Muscle of back (tissue), 3 donors: ENCODE measurements at regions not wholly inside any gene's neighbourhood (a gene's known extent, or its start where the extent isn't known, plus 50 kb on each side); places are given as distances from the start of the nearest gene placed in this dataset.

Source experiments
- DNase-seq, 3 donors: peaks; one replicate each; pipeline versions ENCODE4 v3.0.0 to v3.0.0-alpha.2; 2013

DNA sequence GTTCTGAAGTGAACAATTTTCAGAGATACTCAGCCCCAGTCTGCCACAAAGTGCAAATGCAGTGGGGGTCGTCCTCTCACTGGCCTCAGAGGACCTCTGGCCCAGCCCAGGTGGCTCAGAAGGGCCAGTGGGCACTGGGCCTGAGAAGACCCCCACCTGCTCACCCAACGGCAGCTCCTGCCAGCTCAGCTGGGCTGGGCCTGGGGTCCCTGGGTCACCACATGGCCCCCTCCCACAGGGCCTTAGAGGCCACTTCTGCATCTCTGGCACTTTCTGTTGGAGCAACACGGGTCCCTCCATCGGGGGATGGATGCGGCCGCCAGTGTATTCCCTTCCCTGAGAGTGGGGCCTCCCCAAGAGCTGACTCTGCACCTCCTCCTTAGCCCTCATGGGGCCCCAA is 262.7 kb upstream of the KCNH8 start:
- no peak for DNase-seq

DNA sequence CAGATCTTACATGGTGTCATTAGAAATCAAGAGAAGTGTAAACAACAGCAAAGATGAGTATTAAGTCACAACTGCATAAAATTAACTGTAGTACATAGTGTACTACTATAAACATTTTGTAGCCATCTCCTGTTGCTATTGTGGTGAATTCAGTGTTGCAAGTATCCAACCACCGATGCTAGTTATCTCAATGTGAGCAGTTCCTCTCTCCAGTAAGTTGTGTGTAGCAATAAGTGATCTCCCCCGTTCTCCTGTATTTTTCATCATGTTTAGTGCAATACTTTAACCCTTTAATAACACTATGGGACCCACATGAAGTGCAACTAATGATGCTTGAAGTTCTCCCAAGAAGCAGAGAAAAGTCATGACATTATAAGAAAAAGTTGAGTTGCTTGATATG is 264.7 kb upstream of the KCNH8 start:
- no peak for DNase-seq

GRCh38 chr3:18880691-18881090 is 267.6 kb upstream of the KCNH8 start:
- no peak for DNase-seq

DNA sequence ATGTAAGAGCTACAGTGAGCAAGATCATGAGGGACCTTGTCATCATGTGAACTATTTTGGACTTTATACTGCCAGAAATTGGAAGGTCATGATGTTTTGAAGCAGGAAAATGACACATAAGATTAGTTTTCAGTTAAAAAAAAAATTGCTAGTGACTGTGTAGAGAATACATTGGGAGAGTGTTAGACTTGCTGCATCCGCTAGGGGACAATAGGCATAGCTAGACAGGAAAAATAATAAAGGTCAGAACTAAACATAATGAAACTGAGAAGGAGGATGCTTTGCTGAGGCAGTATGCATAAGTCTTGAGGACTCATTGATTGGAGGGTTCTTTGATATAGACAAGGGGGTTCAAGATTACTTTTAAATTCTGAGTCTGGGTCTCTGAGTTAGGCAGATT is 275.8 kb upstream of the KCNH8 start:
- no peak for DNase-seq

- no peak for DNase-seq
Observed at GRCh38 chr3:18870642-18871041, 277.7 kb upstream of the KCNH8 start.

GRCh38 chr3:18870074-18870640 is 278.2 kb upstream of the KCNH8 start:
- no peak for DNase-seq

- DNase-seq: no peak
Observed at GRCh38 chr3:18868911-18869689, 279.2 kb upstream of the KCNH8 start.

DNA sequence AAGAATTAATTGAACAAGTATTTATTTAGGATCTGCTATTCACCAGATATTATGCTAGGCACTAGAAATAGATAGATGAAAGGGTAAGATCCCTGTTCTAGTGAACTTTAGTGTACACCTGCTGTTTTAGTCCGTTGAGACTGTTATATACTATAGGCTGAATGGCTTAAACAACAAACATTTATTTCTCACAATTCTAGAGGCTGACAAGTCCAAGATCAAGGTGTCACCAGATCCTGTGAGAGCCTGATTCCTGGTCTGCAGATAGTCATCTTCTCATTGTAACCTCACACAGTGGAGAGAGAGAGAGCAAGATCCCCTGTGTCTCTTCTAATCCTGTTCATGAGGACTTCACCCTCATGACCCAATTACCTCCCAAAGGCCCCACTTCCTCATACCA is 281.4 kb upstream of the KCNH8 start:
- no peak for DNase-seq

DNA sequence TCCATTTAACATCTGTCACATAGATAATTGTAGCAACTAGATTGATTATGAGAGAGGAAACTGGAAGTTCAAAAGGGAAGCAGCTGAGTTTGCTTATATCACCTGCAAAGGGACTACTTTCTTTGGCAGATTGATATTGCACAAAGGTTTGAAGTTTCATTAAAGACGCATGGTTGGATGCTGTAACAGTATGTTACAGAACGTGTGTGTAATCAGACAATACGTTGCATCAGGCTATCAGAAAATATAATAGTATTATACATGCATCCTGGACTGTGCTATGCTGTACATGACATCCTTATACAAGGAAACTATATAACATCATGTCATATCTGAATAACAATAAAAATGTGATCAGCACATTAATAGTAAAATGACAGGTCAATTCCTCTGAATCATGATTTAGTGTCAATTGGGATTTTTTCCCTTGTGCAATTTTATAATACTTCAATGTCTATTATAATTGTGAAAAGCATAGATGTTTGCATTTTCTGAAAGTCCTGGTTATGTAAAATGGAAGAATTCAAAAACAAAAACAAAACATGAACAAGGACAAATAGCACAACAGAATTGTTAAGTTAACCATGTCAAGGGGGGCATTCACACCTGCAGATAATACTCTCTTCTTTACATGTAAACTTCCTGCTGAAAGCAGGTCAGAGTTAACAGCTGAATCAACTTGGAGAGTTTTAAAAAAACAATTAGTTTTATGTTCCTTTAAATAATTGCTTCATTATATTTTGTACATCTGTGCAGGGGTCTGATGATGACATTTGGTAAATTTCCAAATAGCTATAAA is 283.2 kb upstream of the KCNH8 start:
- DNase-seq: no peak

GRCh38 chr3:18862077-18862476 is 286.2 kb upstream of the KCNH8 start:
- no peak for DNase-seq

DNA sequence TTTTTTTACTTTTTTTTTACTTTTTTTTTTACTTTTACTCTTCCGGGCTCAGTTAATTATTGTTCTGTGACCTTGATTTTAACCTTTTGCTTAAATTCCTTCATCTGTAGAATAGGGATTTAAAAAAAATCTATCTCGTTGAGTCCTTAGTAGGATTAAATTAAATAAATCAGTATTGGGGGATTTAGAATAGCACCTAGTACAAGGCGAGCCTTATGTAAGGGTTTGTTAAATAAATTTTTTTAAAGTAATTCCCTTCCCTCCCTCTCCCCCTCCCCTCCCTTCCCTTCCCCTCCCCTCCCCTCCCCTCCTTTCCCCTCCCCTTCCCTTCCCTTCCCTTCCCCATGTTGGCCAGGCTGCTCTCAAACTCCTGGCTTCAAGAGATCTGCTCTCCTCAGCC is 287.2 kb upstream of the KCNH8 start:
- no peak for DNase-seq

- no peak for DNase-seq
Observed at GRCh38 chr3:18853269-18853668, 295.0 kb upstream of the KCNH8 start.

- no peak for DNase-seq
Observed at GRCh38 chr3:18847583-18848197, 300.6 kb upstream of the KCNH8 start.

GRCh38 chr3:18843983-18844382 is 304.3 kb upstream of the KCNH8 start:
- DNase-seq: no peak

GRCh38 chr3:18843188-18843587 is 305.1 kb upstream of the KCNH8 start:
- DNase-seq: no peak

DNA sequence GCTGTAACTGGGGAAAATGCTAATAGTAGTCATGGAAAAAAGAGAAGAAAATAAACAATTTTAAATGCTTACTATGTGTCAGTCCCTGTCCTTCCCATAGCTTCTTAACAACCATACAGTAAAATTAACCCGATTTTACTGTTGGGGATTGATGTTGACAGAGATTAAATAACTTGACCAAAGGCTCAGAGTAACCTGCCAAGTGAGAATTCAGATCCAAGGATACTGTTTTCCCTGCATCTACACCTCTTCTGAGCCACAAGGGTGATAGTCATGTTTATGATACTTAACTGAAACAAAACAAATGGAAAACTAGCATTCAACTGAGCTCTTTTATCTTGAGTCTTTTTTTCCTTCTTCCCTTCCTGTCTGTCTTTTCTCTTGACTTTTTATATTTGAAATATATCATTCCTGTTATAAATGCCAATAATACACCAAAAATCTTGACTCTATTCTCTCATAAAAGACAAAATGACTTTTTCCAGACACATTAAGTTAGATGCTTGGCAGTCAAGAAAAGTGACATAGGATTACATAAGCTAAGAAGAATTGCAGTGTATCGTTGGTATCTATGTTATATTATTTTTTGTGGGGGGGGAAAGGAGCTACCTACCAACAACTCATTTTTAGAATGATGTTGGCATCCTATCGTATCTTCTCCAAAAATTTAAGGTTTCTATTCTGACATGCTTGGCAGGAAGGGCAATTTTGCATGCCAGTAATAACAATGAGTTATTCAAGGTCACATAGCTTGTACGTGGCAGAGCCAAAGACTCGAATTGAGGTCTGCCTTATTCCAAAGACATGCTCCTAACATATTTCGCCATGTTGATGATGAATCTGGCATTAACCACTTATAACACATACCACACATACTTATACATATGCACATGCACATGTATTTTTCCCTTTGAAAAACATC is 306.6 kb upstream of the KCNH8 start:
- no peak for DNase-seq

DNA sequence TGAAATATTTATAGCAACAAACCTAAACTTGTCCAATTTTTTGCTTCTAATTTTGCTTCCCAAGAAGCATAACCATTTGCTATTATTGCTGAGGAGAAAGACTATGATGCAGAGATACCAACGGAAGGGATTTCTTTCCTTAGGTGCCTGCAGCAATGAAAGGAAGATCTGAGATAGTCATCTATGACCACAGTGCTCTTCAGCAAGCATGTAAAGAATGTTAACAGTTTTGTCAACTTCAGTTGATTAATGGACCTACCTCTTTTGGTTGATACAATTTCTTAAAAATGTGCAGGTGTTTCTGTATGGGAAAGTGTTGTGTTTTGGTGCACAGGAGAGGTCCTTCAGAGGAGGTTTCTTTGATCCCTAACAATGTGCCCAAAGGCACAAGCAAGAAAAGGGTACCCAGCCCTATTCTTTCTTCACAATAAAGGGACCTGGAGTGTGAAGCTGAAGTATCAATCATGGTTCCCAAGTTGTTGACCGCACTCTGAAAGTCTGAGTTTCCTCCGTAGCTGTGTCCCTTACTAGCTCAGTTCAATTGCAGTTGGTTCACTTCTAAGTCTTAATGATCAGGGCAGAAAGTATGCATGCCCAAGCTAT is 307.7 kb upstream of the KCNH8 start:
- no peak for DNase-seq

DNA sequence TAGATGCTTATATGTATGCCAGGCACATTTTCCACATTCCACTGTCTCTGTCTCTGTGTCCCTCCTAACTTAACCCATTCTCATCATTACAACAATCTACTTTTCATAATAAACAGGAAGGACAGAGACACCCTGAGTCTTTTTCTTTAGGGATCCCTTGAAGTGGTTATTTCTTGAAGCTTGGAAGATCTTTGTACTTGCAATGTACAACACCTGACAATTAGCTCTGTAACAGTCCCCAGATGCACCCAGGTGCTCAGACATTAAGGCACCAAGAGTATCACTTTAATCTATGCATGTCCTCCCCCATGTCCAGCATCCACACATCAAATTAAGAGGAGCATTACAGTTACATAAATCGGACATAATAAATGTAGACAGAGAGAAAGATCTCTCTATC is 309.6 kb upstream of the KCNH8 start:
- DNase-seq: no peak

DNA sequence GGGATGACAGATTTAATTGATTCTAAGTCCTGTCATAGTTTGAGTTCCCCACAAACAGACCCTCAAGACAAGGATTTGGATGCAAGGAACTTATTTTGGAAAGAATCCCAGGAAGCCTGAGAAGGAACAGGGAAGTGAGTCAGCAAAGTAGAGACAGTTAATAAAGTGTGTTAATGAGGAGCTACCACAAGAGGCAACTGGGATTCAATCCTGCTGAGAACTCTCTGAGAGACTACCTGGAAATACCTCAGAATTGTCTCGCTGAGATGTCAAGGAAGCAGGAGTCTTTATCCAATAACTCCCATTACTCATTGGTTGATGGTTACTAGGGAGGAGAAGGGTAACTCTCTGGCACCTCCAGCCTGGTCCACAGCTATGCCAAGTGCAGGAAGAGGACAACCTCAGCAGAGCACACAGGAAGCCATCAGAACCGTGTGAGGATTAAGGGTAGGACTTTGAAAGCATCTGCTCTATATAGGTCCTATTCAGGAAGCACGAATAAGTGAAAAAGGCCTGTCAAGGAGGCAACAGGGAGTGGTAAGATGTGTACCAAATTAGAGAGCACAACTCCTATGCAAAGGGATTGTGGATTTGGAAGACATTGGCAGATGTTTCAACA is 311.1 kb upstream of the KCNH8 start:
- DNase-seq: no peak

DNA sequence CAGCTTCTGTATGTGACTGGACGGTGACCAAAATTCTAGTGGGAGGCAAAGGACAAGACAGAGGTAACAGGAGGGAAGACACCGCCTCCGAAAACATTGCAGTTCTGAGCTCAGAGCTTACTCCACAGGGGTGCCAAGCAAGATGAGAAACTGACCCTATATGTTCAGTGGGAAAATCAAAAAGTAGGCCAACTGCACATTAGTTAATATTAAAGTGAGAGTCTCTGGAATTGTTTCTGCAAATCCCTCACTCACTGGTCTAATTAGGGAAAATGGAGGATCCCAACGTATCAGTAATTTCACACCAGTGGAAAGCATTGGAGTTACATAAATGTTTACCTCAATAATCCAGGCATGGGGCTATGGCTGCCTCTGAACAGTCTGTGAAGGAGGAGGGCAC is 313.3 kb upstream of the KCNH8 start:
- no peak for DNase-seq

GRCh38 chr3:18830087-18830486 is 318.2 kb upstream of the KCNH8 start:
- DNase-seq: no peak
